HS-27A (cell line): ENCODE measurements at regions not wholly inside any gene's neighbourhood (a gene's known extent, or its start where the extent isn't known, plus 50 kb on each side); places are given as distances from the start of the nearest gene placed in this dataset.

Experiments used
- DNase-seq: peaks from one replicate; pipeline ENCODE4 v3.0.0-alpha.2; 2012; ENCODE audit warnings: low read depth, missing footprints

- no peak for DNase-seq
These were observed 506.8 kb downstream of the INSC start for GRCh38 chr11:15621565-15621964.

DNA sequence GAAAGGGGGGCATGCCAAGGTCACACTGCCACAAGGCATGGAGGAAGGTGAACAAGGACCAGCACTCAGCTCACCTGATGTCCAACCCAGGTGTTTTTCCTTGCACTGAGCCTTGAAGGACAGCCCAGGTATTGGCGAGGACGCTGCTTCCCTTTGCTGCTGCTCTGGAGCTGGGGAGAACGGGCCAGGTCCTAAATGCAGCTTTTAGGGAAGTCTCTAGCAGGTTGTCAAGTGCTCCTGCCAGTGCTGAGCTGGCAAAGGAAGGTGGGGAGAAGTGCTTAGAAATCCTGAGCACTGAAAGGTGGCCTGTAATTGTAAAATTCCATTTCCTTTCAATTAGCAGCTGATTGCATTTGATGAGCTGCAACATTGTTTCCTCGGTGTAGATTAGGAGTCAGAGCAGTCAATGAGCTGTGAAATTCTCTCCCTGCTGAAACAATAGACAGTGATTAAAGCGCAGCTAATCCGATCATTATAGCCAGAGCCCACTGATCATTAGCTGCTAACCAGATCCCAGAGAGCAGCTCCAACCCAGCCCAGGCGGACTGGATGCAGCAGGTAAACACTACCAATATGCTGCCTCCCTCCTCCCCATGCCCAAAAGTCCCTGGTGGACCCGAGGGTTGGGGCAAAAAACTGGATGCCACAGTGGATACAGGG lies 507.6 kb downstream of the INSC start:
- DNase-seq, result no peak

DNA sequence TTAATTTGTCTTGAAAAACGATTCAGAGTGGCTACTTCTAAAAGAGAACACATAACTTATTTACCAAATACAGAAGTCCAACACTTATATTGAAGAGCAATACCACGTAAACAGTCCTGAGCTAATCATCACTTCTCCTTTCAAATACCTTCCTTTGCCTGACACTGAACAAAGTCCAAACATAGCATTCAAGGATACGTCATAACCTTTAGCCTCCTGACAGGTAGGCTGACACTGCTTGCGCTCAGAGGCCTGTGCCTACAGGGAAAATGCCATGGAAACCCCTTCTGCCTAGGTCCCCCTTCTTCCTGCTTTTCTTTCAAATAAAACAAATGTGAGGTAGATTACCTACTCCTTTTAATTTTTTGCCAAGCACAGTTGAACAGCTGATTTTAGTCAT lies 510.0 kb downstream of the INSC start:
- no peak for DNase-seq

GRCh38 chr11:15625691-15626090 lies 511.0 kb downstream of the INSC start:
- DNase-seq, result no peak

- DNase-seq, result peak; percentile 62
These were observed 512.8 kb downstream of the INSC start for GRCh38 chr11:15627560-15627959.

GRCh38 chr11:15629690-15630321 lies 515.1 kb downstream of the INSC start:
- no peak for DNase-seq

- no peak for DNase-seq
These were observed 516.2 kb downstream of the INSC start for GRCh38 chr11:15630896-15631295.

GRCh38 chr11:15635521-15635920 lies 520.8 kb downstream of the INSC start:
- DNase-seq, result no peak

GRCh38 chr11:15636521-15637089 lies 521.9 kb downstream of the INSC start:
- DNase-seq, result no peak

DNA sequence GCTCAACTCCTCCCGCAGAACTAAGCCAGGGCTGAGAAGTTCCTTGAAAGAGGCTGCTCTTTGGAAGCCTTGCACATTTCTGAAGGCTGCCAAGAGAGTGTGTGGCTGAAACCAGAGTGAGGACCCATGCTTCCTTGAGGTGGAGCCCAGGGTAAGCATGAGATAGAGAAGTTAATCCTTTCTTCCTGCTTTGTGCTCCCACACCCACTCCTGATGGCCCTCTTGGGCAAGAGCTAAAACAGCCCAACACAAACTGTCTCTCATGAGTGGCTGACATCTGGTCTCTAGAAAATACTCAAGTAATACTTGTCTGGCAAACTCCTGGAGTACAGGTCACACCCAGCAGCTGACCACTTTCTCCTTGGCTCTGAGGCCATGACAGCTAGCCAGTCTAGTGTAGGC lies 523.7 kb downstream of the INSC start:
- DNase-seq, result no peak

- DNase-seq, result no peak
These were observed 525.6 kb downstream of the INSC start for GRCh38 chr11:15640318-15640717.

- no peak for DNase-seq
These were observed 526.7 kb downstream of the INSC start for GRCh38 chr11:15641271-15642045.

DNA sequence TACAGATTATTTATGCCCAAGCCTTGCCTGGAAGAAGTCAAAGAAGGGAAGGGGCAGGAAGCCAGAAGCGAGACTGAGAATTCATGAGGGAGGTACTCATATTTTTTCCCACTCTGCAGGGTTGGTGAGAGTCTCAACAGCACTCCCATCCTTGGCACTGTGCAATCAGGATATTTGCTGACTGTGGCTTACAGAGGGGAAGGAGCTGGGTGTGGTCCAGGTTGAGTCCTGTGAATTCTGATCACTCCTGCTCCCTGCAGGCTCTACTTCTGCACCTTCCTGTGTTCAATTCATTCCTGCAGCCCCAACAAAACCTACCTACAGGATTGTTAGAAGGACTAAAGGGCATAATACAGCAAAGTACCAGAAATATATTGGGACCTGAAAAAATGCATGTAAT lies 530.5 kb downstream of the INSC start:
- DNase-seq, result no peak

- no peak for DNase-seq
These were observed 534.8 kb downstream of the INSC start for GRCh38 chr11:15649371-15650104.

DNA sequence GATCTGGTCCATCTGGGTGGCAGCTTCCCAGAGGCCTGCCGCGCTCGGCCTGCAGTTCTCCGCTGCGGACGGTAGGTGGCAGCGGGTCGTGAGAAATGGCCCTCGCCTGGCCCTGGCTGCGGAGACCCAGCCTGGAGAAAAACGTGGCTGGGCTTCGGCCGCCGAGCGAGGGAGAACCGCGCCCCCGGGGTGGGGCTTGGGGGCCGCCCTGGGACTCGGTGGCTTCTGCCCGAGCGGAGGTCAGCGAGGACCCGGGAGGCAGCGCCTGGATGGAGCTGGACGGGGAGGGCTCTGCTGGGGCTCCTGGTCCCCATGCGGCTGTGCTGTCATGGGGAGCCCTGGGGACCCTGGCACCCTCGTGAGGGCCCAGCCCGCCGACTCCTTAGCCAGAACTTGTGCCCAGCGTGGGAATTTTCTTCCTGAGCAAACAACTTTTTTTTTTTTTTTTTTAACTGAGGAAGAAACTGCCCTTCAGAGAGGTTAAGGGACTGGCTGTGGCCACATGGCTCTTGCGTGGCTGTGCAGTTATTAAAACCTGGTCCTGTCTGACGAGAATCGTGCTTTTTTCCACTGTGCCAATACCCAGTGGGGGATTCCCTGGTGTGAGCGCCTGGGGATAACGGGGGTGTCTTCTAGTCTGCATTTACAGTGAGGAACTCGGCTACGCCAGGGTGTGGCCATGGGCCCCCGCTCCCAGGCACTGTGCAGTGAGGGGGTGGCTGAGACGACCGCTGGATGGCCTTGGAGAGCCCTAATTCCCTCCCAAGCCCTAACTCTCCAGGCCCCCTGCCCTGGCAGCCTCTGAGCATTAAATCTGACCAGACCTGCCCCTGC lies 535.6 kb downstream of the INSC start:
- DNase-seq, result peak; percentile 89

- DNase-seq, result no peak
These were observed 536.3 kb downstream of the INSC start for GRCh38 chr11:15651033-15651432.

GRCh38 chr11:15651816-15652215 lies 537.1 kb downstream of the INSC start:
- no peak for DNase-seq

DNA sequence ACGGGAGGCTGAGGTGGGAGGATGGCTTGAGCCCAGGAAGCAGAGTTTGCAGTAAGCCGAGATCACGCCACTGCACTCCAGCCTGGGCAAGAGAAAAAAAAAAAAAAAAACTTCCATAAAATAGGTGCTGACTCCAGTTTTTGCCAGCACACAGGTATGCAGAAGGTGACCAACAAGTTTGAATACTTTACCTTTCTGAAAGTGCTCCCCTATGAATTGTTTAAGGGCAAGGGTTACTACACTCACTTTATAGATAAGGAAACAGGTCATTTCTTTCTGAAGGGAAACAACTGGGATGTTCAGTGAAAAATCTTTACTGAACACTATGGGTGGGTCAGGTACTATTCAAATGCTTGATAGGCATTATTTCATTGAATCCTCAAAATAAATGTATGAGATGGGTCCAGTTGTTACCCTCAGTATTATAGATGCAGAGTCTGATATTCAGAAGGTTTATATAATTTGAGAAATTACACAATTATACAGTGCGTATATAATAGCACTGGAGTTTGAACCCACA lies 538.5 kb downstream of the INSC start:
- DNase-seq, result no peak

DNA sequence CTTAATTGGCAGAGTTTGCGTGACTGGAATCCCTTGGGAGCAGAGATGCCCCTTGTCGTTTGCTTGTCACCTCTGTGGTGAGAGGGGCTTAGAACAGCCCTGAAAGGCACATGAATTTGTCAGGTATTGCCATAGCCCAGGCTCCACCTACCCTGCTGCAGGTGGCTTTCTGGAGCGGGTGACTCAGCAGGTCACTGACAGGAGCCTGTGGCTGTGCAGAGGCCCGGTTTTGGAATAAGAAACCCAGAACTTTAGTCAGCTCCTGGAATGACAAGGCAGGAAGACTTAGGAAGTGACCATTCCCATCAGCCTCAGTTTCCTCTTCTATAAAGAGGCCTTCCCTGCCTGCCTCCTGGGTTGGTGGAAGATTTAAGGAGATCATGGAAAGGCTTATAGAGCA lies 539.7 kb downstream of the INSC start:
- no peak for DNase-seq

DNA sequence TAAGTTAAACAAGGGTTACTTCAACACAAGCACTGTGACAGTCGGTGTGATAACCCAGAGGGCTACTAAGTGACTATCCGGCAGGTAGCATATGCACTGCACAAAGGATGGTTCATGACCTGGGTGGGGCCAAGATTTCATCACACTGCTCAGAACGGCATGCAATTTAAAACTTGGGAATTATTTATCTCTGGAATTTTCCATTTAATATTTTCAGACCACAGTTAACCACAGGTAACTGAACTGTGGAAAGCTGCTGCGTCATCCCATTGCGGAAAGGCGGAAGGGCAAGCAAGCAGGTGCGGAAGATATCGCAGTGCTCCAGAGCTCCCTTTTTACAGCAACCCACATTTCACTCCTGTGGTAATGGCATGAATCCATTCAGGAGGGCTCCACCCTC lies 540.8 kb downstream of the INSC start:
- no peak for DNase-seq

- no peak for DNase-seq
These were observed 542.5 kb downstream of the INSC start for GRCh38 chr11:15657264-15657663.
